GM23338 (cell line): ENCODE measurements at regions not wholly inside any gene's neighbourhood (a gene's known extent, or its start where the extent isn't known, plus 50 kb on each side); places are given as distances from the start of the nearest gene placed in this dataset.

Experiments
- CREB1 ChIP-seq: fragments of 250-450 bp; sonication (Bioruptor Pico); IDR thresholded peaks from 2 replicates; pipeline ENCODE4 v1.5.0; 2020; ENCODE audit warnings: low read depth, mild to moderate bottlenecking, moderate library complexity
- CTCF ChIP-seq, 2 experiments: fragments of 200-600 bp in 1 of 2; sonication (generic) in 1 of 2; conservative IDR thresholded peaks; 2 replicates each; pipeline versions ENCODE4 v1.5.1 to v1.6.1; 2016 to 2017; ENCODE audit warnings: antibody characterized with exemption in 2 of 2, low read depth in 2 of 2, mild to moderate bottlenecking in 2 of 2, moderate library complexity in 1 of 2
- ETS1 ChIP-seq: IDR thresholded peaks from 2 replicates; pipeline ENCODE4 v1.6.1; 2016; ENCODE audit warnings: antibody characterized with exemption
- EZH2 ChIP-seq: fragments of 200-600 bp; sonication (generic); IDR thresholded peaks from one replicate; pipeline ENCODE4 v1.8.0; 2017; ENCODE audit warnings: antibody characterized with exemption, mild to moderate bottlenecking, low read depth; ENCODE audit not compliant: unreplicated experiment
- EZH2phosphoT487 ChIP-seq: fragments of 200-600 bp; sonication (generic); IDR thresholded peaks from one replicate; pipeline ENCODE4 v1.8.1; 2018; ENCODE audit warnings: antibody characterized with exemption; ENCODE audit not compliant: unreplicated experiment
- JUNB ChIP-seq: IDR thresholded peaks from one replicate; pipeline ENCODE4 v1.6.1; 2016; ENCODE audit warnings: antibody characterized with exemption; ENCODE audit not compliant: unreplicated experiment
- NANOG ChIP-seq: IDR thresholded peaks from 2 replicates; pipeline ENCODE4 v1.6.1; 2016; ENCODE audit warnings: antibody characterized with exemption, borderline replicate concordance
- POLR2AphosphoS5 ChIP-seq: IDR thresholded peaks from 2 replicates; pipeline ENCODE4 v1.6.1; 2016; ENCODE audit warnings: antibody characterized with exemption, low read depth
- REST ChIP-seq: IDR thresholded peaks from one replicate; pipeline ENCODE4 v1.6.1; 2018; ENCODE audit warnings: antibody characterized with exemption; ENCODE audit not compliant: unreplicated experiment
- TF ChIP-seq, protein P1 (sequence below): fragments of 250-450 bp; sonication (Bioruptor Pico); IDR thresholded peaks from 2 replicates; pipeline ENCODE4 v1.5.0; 2020; ENCODE audit warnings: mild to moderate bottlenecking, moderate library complexity

DNA sequence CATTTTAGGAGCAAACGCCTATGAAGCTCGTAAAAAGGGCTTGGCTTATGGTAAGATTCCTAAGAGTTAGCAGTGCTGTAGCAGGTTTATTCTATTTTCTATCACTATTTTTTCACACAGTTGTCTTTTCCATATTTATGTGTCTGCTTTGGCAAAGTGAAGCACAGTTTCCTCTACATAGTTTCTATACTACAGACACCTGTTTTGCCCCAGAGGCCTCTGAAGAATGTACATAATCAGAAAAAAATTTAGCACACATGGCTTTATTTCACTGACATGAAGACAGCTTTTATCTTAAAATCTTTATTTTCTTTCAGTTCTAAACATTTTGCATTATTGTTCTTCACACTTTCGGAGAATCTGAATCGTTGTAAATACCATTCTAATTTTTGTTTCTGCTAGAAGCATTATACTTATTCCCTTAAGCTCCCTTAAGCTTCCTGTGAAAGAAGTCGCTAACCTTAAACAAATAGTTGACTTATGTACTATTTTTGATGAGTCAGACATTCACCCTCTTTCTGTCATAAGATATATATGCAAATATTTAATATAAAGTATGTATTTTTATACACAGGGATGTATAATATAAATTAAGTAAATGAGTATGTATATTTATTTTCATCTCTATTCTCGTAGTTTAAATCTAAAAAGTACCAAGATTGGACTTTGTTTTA is 816.0 kb downstream of the OLFM4 start:
- TF ChIP-seq CTCF (conservative IDR thresholded peaks at IDR 0.05; ENCODE audit: low read depth in 2 of 2) (no peak), POLR2AphosphoS5 (no peak), REST (no peak), EZH2 (no peak), EZH2phosphoT487 (no peak), ETS1 (no peak), CREB1 (CRISPR knock-in tag) (no peak), JUNB (no peak), NANOG (no peak)
- TF ChIP-seq, protein P1, sequence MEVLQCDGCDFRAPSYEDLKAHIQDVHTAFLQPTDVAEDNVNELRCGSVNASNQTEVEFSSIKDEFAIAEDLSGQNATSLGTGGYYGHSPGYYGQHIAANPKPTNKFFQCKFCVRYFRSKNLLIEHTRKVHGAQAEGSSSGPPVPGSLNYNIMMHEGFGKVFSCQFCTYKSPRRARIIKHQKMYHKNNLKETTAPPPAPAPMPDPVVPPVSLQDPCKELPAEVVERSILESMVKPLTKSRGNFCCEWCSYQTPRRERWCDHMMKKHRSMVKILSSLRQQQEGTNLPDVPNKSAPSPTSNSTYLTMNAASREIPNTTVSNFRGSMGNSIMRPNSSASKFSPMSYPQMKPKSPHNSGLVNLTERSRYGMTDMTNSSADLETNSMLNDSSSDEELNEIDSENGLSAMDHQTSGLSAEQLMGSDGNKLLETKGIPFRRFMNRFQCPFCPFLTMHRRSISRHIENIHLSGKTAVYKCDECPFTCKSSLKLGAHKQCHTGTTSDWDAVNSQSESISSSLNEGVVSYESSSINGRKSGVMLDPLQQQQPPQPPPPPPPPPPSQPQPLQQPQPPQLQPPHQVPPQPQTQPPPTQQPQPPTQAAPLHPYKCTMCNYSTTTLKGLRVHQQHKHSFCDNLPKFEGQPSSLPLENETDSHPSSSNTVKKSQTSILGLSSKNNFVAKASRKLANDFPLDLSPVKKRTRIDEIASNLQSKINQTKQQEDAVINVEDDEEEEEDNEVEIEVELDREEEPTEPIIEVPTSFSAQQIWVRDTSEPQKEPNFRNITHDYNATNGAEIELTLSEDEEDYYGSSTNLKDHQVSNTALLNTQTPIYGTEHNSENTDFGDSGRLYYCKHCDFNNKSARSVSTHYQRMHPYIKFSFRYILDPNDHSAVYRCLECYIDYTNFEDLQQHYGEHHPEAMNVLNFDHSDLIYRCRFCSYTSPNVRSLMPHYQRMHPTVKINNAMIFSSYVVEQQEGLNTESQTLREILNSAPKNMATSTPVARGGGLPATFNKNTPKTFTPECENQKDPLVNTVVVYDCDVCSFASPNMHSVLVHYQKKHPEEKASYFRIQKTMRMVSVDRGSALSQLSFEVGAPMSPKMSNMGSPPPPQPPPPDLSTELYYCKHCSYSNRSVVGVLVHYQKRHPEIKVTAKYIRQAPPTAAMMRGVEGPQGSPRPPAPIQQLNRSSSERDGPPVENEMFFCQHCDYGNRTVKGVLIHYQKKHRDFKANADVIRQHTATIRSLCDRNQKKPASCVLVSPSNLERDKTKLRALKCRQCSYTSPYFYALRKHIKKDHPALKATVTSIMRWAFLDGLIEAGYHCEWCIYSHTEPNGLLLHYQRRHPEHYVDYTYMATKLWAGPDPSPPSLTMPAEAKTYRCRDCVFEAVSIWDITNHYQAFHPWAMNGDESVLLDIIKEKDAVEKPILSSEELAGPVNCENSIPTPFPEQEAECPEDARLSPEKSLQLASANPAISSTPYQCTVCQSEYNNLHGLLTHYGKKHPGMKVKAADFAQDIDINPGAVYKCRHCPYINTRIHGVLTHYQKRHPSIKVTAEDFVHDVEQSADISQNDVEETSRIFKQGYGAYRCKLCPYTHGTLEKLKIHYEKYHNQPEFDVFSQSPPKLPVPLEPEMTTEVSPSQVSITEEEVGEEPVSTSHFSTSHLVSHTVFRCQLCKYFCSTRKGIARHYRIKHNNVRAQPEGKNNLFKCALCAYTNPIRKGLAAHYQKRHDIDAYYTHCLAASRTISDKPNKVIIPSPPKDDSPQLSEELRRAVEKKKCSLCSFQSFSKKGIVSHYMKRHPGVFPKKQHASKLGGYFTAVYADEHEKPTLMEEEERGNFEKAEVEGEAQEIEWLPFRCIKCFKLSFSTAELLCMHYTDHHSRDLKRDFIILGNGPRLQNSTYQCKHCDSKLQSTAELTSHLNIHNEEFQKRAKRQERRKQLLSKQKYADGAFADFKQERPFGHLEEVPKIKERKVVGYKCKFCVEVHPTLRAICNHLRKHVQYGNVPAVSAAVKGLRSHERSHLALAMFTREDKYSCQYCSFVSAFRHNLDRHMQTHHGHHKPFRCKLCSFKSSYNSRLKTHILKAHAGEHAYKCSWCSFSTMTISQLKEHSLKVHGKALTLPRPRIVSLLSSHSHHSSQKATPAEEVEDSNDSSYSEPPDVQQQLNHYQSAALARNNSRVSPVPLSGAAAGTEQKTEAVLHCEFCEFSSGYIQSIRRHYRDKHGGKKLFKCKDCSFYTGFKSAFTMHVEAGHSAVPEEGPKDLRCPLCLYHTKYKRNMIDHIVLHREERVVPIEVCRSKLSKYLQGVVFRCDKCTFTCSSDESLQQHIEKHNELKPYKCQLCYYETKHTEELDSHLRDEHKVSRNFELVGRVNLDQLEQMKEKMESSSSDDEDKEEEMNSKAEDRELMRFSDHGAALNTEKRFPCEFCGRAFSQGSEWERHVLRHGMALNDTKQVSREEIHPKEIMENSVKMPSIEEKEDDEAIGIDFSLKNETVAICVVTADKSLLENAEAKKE, result no peak
